ENCODE measurements at regions not wholly inside any gene's neighbourhood (a gene's known extent, or its start where the extent isn't known, plus 50 kb on each side); places are given as distances from the start of the nearest gene placed in this dataset.

DNA sequence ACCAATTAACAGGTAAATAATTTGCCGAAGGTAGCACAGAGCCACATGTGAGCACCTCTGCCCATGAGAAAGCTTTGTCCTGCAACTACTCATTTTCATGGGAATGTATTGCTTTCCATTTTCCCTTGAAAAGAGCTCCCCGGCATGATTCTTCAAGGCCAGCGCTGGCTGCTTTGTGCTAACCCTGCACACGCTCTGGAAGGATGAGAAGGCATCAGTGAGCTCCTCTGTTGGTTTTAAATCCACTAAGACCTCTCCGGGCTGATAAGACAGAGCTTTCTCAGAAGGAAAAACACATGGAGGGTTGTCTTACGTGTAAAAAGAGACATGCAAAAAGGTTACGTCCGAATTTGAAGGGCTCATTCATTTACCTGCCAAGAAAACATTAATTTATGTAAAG is 553.9 kb upstream of the MKI67 start:
- no peak for DNase-seq

DNA sequence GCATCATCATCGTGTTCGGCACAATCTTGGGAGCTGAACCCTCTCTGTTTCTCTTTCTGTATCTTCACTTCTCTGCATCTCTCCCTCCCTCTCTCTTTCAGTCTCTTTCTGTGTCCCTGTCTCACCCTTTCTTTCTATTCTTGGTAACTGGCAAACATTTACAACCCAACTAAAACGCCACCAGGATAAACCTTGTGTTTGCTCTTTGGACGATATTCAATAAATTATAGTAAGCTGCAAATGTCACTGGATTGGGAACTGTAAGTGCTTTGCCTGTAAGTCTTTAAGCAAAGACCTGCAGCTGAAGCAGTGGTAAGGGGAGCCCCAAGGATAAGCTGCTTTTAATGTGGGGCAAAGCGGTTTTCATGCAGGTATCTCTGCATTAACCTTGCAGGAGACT is 558.0 kb upstream of the MKI67 start:
- DNase-seq = no peak

GRCh38 chr10:128686630-128687278 is 560.5 kb upstream of the MKI67 start:
- DNase-seq = no peak

DNA sequence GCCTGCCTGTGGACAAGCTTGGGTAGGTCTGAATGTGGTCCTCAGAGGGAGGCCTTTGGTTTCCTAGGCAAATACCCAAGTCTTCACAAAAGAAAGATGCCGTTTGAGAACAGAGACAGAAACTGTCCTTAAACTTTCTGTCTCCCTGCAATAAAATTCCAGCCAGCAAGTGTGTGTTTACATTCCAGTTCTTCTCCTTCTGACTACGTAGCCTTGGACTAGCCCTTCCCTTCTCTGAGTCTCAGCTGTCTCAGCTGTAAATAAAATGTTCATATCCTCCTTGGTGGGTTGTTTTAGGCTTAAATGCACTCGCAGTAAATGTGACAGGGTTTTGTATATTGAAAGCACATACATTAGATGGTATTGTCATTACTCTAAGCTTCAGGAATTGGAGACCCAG is 561.2 kb upstream of the MKI67 start:
- DNase-seq = no peak

DNA sequence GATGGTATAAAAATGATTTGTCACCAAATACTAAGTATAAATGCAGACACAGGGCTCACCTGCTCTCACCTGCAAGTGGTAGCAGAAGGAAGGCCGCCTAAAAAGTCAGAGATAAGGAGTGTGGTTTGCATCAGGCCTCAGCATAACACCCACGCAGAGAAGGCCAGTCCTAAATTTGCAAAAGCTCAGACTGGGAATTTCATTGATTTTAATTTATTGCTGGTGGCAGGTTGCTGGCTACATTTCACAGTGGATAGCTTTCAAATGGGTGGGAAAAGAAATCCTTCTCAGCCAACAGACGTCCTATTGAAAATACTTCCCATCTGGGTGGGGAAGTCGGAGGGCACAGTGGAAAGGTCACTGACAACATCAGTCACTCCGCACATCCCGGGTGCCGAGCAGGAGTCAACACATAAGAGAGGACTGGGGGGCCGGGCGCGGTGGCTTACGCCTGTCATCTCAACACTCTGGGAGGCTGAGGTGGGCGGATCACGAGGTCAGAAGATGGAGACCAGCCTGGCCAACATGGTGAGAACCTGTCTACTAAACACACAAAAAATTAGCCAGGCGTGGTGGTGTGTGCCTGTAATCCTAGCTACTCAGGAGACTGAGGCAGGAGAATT is 561.8 kb upstream of the MKI67 start:
- DNase-seq = no peak

GRCh38 chr10:128689667-128690066 is 563.4 kb upstream of the MKI67 start:
- DNase-seq = no peak

GRCh38 chr10:128693493-128694131 is 567.4 kb upstream of the MKI67 start:
- no peak for DNase-seq

- no peak for DNase-seq
Measured at GRCh38 chr10:128694168-128694850, 568.1 kb upstream of the MKI67 start.

DNA sequence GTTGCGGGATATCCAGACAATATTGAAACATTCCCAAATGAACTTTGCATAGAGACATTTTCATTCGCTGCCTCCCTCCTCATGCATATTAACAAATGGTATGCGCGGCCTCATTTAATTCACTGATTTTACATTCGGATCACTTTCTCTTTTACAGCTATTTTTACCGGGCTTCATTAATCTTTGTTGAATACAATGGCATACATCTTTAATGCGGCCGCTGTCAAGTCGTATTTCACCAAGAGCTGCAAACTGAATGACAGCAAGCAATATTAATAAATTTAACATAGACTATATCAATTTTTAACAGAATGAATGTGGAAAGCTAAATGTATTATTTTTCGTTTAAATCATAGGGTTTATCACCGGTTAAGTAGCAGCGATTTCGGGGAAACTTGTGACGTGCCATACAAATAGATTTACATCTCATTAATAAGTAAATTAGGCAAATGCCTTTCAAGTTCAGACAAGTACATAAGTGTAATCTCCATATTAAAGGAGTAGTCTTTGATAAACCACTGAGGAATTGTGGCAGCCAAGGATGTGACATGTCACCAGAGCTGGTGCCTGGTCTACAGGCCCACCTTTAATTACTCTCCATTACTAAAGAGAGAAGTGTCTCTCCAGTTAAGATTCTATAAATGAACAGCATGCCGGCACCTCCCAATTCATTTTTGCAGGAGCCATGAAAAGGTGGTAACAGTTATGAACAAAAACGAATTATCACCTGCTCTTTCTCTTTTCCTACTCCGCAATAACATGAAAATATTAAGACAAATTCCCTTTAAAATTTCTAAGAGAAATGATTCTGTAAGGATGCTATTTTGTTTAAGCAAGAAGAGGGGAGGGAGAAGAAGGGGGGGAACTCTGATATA is 568.9 kb upstream of the MKI67 start:
- DNase-seq = no peak

DNA sequence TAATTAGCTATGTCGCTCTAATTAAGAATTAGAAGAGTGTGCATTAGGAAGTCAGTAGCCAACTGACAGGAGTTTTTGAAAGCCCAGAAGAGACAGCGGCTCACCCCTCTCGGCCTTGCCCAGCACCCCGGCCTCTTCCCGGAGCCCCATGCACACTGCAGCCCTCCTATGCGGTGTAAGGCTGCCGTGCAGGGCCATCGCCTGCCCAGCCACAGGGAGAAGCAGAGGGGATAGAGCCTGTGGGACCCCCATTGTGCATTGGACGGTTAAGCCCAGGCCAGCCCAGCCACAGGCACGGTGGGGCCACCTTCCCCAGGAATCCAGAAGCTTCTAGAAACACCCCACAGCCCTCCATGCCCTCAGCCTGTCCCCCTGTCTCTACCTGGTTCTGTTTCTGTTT is 569.7 kb upstream of the MKI67 start:
- no peak for DNase-seq

- DNase-seq = no peak
Measured at GRCh38 chr10:128697437-128697836, 571.2 kb upstream of the MKI67 start.

- DNase-seq = no peak
Measured at GRCh38 chr10:128701381-128701780, 575.2 kb upstream of the MKI67 start.

DNA sequence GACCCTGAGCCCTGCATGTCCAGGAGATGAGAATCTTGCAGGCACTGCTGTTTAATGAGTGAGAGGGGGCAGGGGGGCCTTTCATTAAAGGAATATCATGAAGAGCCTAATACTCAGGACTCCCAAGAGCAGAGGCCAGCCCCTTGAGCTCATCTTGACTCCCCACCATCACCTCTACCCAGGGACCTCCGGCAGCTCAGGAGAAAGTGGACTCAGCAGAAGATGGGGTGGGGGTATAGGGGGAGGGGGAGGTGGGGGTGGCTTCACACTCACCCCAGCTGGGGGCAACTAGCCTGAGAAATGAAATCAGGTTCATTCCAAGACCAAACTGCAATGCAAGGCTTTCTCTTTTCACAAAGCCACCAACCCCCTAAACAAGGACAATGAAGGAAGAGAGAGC is 575.6 kb upstream of the MKI67 start:
- DNase-seq = no peak

DNA sequence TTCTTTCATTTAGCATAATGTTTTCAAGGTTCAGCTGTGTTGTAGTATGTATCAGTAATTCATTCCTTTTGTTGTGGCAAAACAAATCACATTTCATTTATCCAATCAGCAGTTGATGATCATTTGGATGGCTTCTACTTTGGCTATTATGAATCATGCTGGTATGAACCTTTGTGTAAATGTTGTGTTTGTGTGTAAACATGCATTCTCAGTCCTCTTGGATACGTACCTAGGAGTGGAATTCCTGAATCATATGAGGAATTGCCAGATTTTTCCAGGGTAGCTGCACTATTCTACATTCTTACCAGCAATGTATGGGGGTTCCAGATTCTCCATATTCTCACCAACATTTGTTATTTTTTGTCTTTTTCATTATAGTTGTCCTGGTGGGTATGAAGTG is 578.5 kb upstream of the MKI67 start:
- no peak for DNase-seq

- no peak for DNase-seq
Measured at GRCh38 chr10:128708182-128708581, 582.0 kb upstream of the MKI67 start.

- no peak for DNase-seq
Measured at GRCh38 chr10:128709686-128710085, 583.5 kb upstream of the MKI67 start.

GRCh38 chr10:128710098-128710797 is 584.0 kb upstream of the MKI67 start:
- no peak for DNase-seq

DNA sequence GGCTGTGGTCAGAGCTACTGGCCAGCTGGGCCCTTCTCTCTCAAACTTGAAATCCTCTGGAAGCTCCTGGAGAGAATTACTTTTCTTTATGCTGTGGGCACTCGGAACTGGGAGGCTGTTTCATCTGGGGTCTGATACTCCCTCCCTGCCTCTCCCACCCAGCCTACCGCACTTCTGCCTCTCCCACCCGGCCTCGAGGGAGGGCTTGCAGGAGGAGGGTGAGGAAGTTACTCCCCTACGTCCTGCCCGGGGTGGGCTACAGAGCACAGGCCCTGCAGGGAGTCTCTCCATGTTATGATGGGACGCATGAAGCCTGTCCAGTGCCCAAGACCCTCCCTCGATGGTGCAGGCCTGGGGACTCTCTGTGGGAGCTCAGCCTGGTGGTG is 584.6 kb upstream of the MKI67 start:
- DNase-seq = no peak

- DNase-seq = no peak
Measured at GRCh38 chr10:128711806-128712205, 585.6 kb upstream of the MKI67 start.

GRCh38 chr10:128712661-128713400 is 586.6 kb upstream of the MKI67 start:
- no peak for DNase-seq

GRCh38 chr10:128713471-128713870 is 587.2 kb upstream of the MKI67 start:
- no peak for DNase-seq
